DMS 273 (cell line): ENCODE measurements at regions not wholly inside any gene's neighbourhood (a gene's known extent, or its start where the extent isn't known, plus 50 kb on each side); places are given as distances from the start of the nearest gene placed in this dataset.
A peak's percentile ranks its signal among the peaks of the same experiment; 100 is the strongest.
"Not testable (repeated sequence)": the region's sequence is repeated elsewhere in the genome, so short reads cannot be mapped to it uniquely, and the experiment has no call there.

Source experiments
- DNase-seq: peaks from one replicate; lab custom pipeline; 2025; ENCODE audit not compliant: unreplicated experiment; lab: John Stamatoyannopoulos, UW

GRCh38 chr2:7368211-7368610 lies 451.0 kb downstream of the RNF144A start:
- DNase-seq = no peak

DNA sequence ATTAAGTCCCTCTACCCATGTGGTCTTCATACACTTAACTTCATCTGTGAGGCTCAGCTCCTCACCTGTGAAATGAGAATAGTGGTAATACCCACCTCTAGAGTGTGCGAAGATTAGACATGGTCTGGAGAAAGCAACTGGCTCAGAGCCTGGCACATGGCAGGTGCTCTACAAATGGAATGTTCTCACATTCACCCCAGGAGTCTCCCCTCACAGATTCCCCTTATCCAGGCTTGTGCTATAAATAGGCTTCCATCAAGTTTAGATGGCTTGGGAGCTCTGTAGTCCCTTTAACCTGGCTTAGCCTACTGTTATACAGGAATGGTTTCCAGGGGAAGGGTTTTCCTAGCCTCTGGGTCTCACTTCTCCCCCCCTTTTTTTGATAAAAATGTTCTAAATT lies 455.9 kb downstream of the RNF144A start:
- no peak for DNase-seq

- peak; percentile 55 for DNase-seq
These were observed 458.7 kb downstream of the RNF144A start for GRCh38 chr2:7375901-7376300.

DNA sequence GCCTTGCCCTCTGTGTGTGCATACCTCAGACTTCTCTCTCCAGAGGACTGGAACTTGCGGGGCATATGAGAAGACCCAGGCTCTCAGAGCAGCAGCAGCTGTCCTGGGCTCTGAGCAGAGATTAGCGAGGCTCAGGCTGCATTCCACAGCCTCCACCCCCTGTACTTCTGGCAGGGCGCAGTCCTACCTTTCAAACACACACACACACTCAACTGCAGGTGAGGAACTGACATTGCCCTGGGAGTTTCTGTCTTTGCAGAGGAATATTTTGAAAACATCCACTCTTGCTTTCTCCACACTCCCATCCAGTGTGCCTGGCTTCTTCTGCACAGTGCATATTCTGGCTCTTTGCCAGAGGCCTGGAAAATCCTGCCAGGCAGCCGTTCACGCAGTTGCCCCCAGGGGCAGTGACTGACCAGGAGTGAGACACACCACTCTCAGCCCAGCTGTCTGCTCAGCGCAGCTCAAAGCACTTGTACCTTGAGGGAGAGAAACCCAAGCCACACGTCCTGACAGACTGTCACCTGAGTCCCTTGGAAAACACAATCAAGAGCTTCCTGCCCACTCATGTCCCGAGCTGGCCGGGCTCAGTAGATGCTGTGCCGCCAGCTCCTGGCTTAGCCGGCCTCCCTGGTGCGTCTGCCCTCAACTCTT lies 460.8 kb downstream of the RNF144A start:
- peak; percentile 81 for DNase-seq

GRCh38 chr2:7378591-7378990 lies 461.4 kb downstream of the RNF144A start:
- peak; percentile 74 for DNase-seq

- DNase-seq = peak; percentile 27
These were observed 462.6 kb downstream of the RNF144A start for GRCh38 chr2:7379799-7380198.

DNA sequence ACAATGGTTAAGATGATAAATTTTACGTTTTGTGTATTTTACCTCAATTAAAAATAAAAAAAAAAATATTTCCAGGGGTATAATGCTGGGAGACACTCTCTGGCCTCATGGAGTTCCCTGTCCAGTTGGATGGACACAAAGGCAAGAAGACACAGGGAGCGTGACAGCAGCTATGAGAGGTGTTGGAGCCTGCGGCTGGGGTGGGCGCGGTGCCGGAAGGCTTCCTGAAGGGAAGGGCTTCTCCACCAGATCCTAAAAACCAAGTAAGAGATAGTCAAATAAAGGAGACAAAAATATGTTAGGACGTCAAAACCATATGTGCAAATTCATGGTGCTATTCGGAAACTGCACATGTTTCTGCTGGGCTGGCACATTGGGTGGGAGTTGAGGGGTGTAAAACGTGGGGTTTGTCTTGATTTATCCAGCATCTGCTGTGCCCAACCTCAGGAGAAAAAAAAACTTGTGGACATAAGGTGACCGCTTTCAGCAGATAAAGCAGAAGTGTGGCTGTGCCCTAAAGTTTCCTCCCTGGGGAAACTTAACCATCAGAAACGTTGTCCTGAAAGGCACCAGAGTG lies 467.6 kb downstream of the RNF144A start:
- DNase-seq = no peak

DNA sequence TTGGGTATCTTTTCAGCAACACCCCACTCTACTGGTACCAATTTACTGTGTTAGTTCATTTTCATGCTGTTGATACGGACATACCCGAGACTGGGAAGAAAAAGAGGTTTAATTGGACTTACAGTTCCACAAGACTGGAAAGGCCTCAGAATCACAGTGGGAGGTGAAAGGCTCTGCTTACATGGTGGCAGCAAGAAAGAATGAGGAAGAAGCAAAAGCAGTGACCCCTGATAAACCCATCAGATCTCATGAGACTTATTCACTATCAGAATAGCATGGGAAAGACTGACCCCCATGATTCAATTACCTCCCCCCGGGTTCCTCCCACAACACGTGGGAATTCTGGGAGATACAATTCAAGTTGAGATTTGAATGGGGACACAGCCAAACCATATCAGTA lies 473.1 kb downstream of the RNF144A start:
- not testable (repeated sequence) for DNase-seq

DNA sequence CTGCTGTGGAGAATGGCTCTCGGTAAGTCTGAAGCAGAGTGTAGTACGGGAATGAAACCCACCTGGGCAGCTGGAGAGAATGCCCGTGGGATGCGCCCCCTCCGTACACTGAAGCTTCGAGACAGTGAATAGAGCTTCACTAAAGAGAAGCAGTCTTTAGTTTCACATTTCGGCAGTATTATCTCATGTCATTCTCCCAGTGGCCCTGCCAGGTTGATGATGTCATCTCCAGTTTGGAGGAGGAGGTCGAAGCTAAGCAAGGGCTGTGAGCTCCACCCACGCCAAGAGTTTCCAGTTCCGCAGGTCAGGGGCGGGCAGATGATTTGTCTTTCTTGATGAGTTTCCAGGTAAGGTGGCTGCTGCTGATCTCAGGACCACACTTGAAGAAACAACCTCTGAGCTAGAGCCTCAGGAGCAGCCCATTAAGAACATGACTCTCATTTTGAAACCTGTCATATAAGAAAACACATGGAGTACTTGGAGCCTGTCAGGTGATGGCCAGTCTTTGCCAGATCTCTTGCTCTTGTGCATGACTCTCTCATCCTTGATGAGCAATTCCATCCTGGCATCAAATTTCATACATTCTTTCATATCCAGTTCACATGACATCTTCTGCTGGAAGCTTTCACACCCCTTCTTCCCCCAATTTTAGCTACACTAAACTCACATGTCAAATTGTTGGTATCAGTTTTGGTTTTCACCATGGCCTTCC lies 475.0 kb downstream of the RNF144A start:
- no peak for DNase-seq

DNA sequence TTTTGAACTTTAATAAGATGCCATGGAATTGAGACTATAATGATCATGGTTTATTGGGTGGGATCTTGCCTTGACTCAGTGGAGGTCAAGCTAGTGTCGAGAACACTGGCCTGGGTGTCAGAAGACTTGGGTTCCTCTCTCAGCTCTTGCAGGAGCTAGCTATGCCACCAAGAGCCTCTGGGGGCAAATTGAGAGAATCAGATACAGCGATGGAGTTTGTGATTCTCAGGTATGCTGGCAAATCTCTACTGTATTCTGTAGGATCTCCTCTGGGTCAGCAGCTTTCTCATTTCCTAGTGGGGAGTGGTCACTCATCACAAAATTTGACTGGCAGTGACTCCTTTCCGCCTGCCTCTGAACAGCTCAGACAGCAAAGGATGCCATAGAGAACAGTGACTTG lies 477.0 kb downstream of the RNF144A start:
- DNase-seq = no peak

GRCh38 chr2:7400628-7401027 lies 483.4 kb downstream of the RNF144A start:
- no peak for DNase-seq

- DNase-seq = no peak
These were observed 486.0 kb downstream of the RNF144A start for GRCh38 chr2:7403092-7403775.

- no peak for DNase-seq
These were observed 488.9 kb downstream of the RNF144A start for GRCh38 chr2:7405861-7406715.

DNA sequence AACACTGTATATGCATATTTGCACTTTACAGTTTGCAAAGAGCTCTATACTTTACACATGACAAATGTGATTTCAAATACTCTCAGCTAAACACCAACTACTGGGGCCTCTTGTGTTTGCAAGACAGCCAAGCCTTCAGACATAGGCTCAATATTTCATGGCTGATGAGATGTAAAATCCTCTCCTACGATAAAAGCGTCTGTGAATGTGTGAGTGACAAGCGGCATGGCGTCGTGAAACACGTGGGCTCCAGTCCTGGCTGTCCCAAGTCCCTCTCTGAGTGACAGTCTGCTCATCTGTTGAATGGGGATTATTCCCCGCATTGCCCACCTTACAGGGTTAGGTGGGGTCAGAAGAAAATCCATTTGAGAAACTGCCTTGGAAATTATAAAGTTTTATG lies 489.8 kb downstream of the RNF144A start:
- DNase-seq = no peak

GRCh38 chr2:7407906-7408680 lies 490.9 kb downstream of the RNF144A start:
- DNase-seq = no peak

DNA sequence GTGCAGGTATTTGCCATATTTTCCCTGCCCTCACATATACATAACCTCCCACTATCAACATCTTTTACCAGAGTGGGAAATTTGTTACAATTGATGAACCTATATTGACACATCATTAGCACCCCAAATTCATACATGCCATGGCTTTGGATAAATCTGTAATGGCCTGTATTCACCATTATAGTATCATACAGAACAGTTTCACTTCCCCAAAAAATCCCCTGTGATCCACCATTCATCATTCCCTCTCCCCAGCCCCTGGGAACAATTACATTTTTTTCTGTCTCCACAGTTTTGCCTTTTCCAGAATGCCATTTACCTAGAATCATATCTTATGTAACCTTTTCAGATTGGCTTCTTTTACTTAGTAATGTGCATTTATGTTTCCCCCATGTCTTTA lies 494.5 kb downstream of the RNF144A start:
- no peak for DNase-seq

GRCh38 chr2:7417845-7418742 lies 500.9 kb downstream of the RNF144A start:
- DNase-seq = no peak

DNA sequence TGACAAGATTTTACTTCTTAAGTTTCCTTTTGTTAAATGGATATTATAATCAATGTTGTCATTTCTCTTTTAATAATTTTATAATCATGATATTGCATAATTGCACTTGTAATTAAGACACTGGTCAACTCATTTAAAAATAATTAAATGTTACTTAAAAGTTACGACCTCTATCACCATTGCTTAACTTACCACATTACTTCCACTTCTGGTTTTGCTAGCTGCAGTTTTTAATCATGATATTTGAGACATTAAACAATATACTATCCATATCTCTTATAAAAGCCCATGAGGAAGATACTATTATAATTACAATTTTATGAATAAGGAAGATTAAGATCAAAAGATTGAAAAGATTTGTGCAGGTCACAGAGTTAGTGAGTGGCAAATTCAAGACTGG lies 502.0 kb downstream of the RNF144A start:
- DNase-seq = no peak

DNA sequence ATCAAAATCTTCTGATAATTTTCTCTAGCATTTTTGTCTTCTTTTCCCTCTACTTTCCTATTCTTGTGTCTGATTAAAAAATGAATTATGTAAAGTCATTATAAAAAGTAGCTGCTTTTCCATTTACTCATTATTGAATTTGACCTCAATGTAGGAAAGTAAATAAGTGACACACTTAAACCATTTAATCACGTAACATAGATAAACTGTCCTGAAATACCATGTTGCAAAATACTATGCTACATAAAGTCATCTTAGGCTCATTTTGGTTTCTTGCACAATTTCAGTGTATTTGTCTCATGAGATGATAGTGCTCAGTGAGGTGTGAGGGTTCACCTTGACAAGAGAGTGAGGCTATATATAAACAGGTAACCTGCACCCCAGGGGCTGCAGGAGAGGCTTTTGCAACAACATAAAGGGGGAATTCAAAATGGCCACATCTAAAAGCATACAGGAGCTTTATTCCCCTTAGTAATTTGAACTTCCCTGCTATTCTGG lies 502.7 kb downstream of the RNF144A start:
- no peak for DNase-seq
